ENCODE measurements at regions not wholly inside any gene's neighbourhood (a gene's known extent, or its start where the extent isn't known, plus 50 kb on each side); places are given as distances from the start of the nearest gene placed in this dataset.
A peak's percentile ranks its signal among the peaks of the same experiment; 100 is the strongest.

DNA sequence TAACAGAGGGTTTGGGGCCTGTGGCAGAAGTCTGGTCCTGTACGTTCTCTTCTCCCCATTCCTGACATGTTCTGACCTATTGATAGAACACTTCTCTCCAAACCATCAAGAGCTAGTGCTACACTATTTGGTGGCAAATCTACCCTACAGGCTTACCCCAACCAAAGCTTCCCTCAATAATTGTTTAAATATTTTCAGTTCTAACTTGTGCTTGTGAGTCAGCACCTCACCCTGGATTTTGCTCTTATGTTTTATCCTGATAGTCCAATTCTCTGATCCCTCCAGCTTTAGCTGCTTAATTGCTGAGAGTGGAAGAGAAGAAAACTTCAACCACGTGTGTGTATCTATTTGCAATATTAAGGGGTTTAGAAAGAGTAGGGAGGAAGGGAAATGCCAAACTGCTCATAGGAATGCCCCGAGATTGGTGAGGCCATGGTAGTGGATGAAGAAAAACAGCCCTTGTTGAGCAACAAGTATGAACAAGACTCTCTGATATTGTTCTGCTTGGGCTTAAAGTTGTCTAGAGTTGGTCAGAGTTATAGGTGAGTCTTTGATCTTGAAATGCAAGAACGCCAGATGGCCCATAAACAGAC, 67.8 kb upstream of the PARD3B start:
- DNase-seq (ENCODE audit: low spot score): no peak

DNA sequence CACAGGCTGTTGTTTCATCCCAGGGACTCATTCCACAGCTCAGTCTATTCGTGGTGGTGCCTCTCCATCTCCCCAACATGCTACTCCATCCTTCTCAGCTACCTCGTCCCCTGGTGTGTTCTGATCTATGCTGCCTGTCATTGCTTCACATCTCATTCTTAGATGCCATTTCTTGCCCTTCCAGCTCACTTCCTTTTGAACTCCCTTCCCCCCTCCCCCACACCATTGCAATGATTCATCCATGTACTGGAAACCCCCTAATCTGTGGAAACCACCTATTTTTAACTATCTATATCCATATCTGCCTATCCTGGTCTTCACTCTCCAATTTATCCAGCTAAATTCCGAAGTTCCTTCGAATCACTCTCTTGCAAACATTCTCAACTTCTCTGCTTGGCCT, 65.7 kb upstream of the PARD3B start:
- DNase-seq (ENCODE audit: low spot score): peak; percentile 5

DNA sequence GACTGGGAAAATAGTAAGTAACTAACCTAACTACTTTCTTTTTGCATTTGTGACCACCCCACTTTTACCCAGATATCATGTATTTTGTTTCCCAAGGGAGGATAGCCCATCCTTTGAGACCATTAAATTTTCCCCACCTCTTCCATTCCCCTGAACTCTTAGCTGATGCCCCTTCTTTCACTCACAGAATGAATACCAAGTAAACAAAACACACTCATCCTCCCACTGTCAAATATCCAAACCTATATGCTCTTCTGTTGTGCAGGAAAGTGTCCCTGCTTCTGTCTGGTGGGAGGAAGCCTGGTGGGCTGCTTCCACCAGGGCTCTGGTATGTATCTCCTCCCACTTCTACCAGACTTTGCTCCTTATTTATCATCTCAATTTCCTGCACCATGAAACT, 64.6 kb upstream of the PARD3B start:
- no peak for DNase-seq (ENCODE audit: low spot score)

DNA sequence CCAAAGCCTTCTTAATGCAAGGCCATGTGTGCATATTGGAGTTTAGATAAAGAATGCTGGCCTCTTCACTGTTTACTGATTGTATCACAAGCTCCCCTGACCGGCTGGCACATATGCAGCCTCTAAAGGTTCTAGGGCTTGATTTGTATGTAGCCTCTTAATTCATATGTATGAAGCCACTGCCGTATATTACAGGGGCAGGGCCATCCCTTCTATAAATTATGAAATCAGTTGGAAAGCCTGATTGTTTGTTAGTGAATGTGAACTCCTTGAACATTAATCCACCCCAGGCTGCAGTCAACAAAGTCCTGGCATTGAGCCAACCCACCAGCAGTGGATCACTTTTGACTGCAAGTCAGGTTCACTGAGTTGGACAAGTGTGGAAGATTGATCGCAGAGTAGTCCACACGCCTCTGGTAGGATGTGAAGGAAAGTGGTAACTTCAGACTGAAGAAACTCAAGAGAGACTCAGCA, 61.6 kb upstream of the PARD3B start:
- no peak for DNase-seq (ENCODE audit: low spot score)

DNA sequence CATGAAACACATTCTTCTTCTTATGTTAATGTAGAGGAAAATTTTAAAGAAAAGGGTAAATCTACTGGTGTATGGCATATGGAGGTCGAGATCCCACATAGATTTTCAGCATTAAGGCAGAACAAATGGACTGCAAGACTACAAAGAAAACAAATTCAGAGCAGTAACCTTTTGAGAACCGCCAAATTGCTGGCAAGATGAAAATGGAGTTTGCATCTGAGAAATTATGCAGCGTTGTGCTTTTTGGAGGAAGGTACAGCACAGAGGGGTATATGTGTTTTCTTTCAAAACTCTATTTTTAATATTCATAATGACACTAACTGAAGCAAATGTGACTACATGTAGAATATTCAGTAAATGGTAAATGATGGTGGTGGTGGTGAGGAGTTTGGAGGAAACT, 59.0 kb upstream of the PARD3B start:
- no peak for DNase-seq (ENCODE audit: low spot score)

DNA sequence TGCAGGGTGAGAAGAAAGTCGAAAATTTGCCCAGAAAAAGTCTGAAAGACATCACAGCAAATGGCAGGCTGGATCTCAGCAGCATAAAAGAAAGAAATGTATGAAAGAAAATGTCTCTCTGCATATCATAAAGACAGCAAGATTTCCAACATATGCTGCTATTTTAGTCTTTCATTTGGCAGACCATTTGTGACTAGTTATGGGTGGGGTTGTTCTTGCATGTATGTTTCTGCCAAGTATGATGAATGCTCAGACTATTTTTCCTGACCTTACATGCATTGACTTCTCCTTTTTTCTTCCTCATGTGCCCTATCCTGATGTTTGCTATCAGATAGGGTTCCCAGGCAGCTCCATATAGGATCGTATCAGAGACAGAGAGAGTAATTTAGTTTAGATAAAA, 58.5 kb upstream of the PARD3B start:
- no peak for DNase-seq (ENCODE audit: low spot score)

DNA sequence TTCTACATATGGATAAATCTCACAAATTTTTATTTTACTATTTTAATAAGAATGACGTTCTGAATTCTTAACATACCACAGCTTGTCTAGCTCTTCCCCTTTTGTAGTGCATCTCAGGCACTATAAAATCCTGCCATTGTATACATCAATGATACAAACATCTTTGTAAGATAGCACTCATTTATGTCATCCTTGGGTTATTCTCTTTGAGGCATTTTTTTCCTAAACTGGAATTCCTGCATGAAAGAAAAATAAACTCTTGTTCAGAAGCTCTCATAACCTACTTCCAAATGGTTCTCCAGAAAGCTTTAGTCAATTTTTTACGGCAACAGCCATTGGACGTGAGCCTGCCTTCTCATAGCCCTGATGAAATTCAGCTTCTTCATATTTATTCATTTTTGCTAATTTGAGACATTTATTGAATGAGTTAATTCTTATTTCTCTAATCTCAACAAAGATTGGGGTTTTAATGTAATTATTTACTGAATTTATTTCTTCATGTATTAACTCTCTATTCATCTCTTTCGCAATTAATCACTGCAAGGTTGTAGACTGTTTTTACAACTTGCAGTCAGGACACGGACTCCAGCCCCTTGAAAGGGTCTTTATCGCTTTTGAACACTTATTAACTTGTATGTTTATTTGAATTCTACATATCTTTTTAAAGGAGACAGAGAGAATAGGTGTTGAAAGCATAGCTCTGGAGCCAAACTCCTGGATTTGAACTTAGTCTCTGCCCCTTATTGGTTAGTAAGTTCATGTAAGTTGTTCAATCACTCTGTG, 57.6 kb upstream of the PARD3B start:
- DNase-seq (ENCODE audit: low spot score): no peak

DNA sequence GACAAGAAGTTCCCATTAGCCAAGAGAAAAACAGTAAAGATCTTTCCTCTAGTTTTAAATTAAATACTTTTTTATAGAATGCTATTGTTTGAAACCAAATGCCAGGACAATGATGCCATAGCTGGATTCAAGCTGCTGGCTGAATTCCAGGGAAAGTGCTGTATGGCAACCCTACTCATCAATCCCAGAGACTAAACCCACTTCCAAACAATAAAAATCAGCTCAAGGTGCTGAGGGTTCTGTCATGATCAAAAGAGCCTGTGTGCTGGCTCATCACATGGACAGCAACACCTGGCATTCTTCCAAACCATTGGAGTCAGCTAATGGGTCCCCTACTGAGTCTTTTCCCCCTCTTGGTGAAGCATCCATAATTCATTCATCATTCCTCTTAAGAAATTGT, 53.7 kb upstream of the PARD3B start:
- no peak for DNase-seq (ENCODE audit: low spot score)

DNA sequence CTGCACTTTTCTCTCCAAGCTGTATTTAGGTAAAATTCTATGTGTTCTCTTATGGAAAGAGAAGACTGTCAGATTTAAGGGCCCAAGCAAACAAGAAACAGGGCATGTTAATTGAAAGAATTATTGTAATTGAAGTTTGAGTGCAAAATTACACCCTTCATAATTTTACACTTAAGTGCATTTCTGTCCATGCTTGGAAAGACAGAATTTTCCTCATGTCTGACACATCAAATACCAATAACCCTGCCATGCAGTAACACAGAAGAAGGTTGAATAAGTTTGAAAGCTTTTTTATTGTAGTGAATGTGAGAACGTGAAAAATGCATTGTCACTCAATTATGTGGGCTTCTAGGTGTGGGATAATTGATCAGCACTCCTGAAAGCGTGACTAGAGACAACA, 52.9 kb upstream of the PARD3B start:
- DNase-seq (ENCODE audit: low spot score): no peak

DNA sequence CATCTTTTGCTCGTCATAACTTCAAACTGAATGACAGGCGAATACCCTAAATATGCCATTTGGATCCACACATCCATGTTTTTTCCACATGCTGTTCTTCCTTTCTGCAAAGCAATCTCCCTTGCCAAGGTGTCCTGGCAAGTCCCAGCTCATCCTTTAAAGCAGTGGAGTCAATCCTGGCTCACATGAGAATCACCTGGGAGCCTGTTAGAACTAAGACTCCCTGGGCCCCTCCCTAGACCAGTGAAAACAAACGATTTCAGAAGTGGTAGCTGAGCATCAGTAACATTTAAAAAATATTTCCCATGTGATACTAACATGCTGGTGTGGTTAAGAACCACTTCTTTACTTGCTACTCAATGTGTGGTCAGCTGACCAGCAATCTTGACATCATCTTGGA, 50.6 kb upstream of the PARD3B start:
- no peak for DNase-seq (ENCODE audit: low spot score)

DNA sequence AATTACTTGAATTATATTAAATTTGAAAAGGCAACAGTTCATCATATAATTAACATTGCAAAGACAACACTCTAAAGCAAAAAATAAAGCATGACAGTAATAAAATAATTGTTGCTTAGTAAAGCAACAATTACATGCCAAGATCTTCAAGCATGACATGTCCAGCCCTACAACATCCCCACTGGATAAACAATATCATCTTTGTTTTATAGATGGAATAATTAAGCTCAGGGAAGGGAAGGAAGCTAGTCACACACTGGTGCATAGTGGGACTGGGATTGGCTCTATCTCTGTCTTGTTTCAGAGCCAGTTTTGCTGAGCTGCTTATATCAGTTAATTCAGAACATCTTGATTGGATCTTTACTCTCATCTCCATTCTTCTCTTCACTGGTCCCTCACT, 49.9 kb upstream of the PARD3B start:
- DNase-seq (ENCODE audit: low spot score): no peak

All from activated CD4-positive, alpha-beta T cell treated with anti-CD3 and anti-CD28 coated beads, Interleukin-2, Interleukin-4, amounts not matched to agents 100 ng/mL and 50 ng/mL, durations not matched to agents 16 hours and 8 hours (primary cell).